ENCODE measurements at regions not wholly inside any gene's neighbourhood (a gene's known extent, or its start where the extent isn't known, plus 50 kb on each side); places are given as distances from the start of the nearest gene placed in this dataset.

DNA sequence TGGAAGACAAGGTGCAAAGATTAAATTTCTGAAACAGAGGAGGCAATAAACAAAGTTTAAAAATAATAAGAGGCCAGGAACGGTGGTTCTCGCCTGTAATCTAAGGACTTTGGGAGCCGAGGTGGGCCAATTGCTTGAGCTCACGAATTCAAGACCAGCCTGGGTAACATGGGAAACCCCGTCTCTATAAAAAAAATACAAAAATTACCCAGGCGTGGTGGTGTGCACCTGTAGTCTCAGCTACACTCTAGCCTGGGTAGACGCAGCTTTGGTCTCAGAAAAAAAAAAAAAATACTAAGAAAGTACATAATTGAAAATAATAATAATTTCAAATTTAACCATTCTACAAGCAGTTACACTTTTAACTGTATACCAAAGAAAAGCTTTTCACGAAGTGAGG, 744.6 kb upstream of the POU3F3 start:
- no peak for DNase-seq
- H3K4me3 ChIP-seq: no peak overlapping the region
- H3K4me1 ChIP-seq: no peaks in the 10 kb centered on the region
- H3K9me3 ChIP-seq: no peaks in the 10 kb centered on the region
- no peaks in the 10 kb centered on the region for H3K27me3 ChIP-seq
- no peaks in the 10 kb centered on the region for H3K36me3 ChIP-seq
- TF ChIP-seq POLR2A (IDR thresholded peaks at IDR 0.05): no peak
- no peak for TF ChIP-seq POLR2AphosphoS5 (IDR thresholded peaks at IDR 0.05)
- no peak for TF ChIP-seq EP300 (IDR thresholded peaks at IDR 0.05)
- TF ChIP-seq, protein P1, sequence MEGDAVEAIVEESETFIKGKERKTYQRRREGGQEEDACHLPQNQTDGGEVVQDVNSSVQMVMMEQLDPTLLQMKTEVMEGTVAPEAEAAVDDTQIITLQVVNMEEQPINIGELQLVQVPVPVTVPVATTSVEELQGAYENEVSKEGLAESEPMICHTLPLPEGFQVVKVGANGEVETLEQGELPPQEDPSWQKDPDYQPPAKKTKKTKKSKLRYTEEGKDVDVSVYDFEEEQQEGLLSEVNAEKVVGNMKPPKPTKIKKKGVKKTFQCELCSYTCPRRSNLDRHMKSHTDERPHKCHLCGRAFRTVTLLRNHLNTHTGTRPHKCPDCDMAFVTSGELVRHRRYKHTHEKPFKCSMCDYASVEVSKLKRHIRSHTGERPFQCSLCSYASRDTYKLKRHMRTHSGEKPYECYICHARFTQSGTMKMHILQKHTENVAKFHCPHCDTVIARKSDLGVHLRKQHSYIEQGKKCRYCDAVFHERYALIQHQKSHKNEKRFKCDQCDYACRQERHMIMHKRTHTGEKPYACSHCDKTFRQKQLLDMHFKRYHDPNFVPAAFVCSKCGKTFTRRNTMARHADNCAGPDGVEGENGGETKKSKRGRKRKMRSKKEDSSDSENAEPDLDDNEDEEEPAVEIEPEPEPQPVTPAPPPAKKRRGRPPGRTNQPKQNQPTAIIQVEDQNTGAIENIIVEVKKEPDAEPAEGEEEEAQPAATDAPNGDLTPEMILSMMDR (IDR thresholded peaks at IDR 0.05): no peak
- WGBS, 2 donors: 81 to 85% methylated on average over 8 of the region's 8 CpGs
- intact Hi-C loops (cut with DNase I): no loop called here
- no peak overlapping the region for H3K27ac ChIP-seq

DNA sequence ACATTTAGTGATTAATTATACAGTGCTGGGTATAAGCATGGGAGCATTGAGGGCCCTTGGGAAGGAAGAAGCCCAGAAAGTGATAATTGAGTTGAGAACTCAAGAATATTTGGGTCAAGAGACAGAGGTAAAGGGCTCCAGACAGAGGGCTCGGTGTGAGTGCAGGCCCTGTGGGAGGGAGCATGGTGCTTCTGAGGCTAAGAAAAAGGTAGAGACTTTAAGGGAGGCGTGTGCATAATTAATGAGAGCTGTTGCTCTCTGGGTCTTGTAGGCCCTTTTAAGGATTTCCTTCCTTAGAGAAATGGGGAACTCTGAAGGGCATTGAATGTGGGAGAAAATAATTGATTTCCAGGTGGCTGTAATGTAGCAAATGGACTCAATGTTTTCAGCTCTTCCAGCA, 735.0 kb upstream of the POU3F3 start:
- Histone ChIP-seq H3K4me3 (no peak overlapping the region), H3K27me3 (no peaks in the 10 kb centered on the region), H3K36me3 (no peaks in the 10 kb centered on the region), H3K27ac (no peak overlapping the region), H3K4me1 (no peaks in the 10 kb centered on the region), H3K9me3 (no peaks in the 10 kb centered on the region)
- 83 to 87% methylated on average over 2 of the region's 2 CpGs for WGBS, 2 donors
- DNase-seq: no peak
- TF ChIP-seq POLR2AphosphoS5 (IDR thresholded peaks at IDR 0.05): no peak
- no peak for TF ChIP-seq EP300 (IDR thresholded peaks at IDR 0.05)
- TF ChIP-seq, protein P1 (IDR thresholded peaks at IDR 0.05): no peak
- TF ChIP-seq POLR2A (IDR thresholded peaks at IDR 0.05): no peak
- intact Hi-C loops (cut with DNase I): no loop called here

DNA sequence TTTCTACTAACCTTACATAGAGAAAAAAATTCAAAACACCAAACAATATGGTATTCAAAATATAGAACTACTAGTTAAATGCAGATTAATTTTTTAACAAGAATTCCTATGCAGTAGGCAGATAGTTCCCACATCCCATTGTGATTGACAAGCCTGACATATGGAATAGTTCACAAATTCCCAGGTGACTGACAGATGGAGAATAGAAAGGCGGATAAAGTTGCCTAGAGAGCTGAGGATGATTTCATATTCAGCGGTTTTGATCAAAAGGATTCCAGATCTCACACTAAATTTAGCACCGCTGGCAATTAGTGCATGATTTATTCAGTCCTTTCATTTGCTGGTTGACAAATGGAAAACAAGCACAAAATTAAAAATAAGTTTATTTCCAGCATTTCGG, 733.7 kb upstream of the POU3F3 start:
- no peaks in the 10 kb centered on the region for H3K4me1 ChIP-seq
- no peaks in the 10 kb centered on the region for H3K27me3 ChIP-seq
- H3K9me3 ChIP-seq: no peaks in the 10 kb centered on the region
- H3K36me3 ChIP-seq: no peaks in the 10 kb centered on the region
- DNase-seq: no peak
- intact Hi-C loops (cut with DNase I): no loop called here
- H3K27ac ChIP-seq: no peak overlapping the region
- H3K4me3 ChIP-seq: no peak overlapping the region
- WGBS, 2 donors: 91% methylated on average over 4 of the region's 4 CpGs
- TF ChIP-seq, protein P1 (IDR thresholded peaks at IDR 0.05): no peak
- TF ChIP-seq POLR2A (IDR thresholded peaks at IDR 0.05) (no peak), POLR2AphosphoS5 (IDR thresholded peaks at IDR 0.05) (no peak), EP300 (IDR thresholded peaks at IDR 0.05) (no peak)

DNA sequence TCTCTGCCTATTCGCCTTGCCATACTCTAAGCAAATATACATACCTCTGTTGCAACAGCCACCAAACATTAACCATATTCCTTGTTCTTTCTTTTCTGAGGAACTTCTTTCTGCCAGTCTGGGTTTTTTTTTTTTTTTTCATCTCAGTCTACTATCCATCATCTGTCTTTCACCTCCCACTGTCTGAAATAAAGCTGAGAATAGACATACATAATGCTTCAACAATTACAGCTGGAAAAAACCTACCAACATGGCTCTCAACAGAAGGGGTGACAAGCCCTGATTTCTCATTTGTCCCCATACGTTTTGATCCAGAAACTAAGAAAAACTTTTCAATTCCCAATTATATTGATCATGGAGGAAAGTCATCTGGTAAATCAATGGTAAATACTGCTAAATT, 728.8 kb upstream of the POU3F3 start:
- no peak overlapping the region for H3K27ac ChIP-seq
- intact Hi-C loops (cut with DNase I): no loop called here
- H3K4me1 ChIP-seq: no peaks in the 10 kb centered on the region
- H3K27me3 ChIP-seq: no peaks in the 10 kb centered on the region
- peaks cover 0 to 2% (median 0%) of the 10 kb centered on the region in 4 donors for H3K9me3 ChIP-seq
- no peak overlapping the region for H3K4me3 ChIP-seq
- no peak for TF ChIP-seq POLR2A (IDR thresholded peaks at IDR 0.05)
- TF ChIP-seq, protein P1 (IDR thresholded peaks at IDR 0.05): no peak
- no peak for TF ChIP-seq EP300 (IDR thresholded peaks at IDR 0.05)
- TF ChIP-seq POLR2AphosphoS5 (IDR thresholded peaks at IDR 0.05): no peak
- DNase-seq: no peak
- H3K36me3 ChIP-seq: no peaks in the 10 kb centered on the region
- 57 to 73% methylated on average over 2 of the region's 2 CpGs for WGBS, 2 donors

DNA sequence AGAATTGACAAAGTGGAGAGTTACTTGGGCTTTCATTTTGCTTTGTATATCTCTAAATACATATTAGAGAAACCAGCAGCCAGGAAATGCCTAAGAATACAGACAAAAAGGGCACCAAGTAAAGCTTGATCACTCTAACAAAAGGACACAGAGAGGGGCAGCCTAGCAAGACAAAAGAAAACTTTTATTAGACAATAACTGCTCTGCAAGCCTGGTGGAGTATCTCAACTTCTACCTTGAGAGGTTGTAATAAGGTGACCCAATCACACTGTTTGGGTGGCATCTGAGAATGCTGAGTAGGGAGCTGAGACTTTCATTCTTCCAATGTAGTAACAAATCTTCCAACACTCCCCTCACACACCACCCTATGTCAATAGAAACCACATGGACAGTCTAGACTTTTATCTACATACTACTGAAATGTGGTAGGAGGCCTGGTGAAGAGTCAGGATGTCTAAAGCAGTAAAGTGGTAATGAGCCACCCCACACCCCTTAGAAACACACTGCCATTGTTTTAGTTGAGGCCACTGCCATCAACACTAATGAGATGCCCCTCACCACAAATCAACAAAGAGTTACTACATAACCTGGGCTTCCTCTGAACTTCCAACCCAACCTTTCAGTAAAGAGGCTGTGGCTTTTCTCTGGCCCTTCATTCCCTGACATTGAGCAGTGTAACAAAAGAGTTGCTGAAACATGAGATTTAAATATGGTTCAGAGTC, 726.7 kb upstream of the POU3F3 start:
- Histone ChIP-seq H3K9me3 (peaks cover 0 to 2% (median 0%) of the 10 kb centered on the region in 4 donors), H3K27me3 (no peaks in the 10 kb centered on the region), H3K4me1 (no peaks in the 10 kb centered on the region), H3K4me3 (no peak overlapping the region), H3K36me3 (no peaks in the 10 kb centered on the region), H3K27ac (no peak overlapping the region)
- no peak for TF ChIP-seq POLR2AphosphoS5 (IDR thresholded peaks at IDR 0.05)
- TF ChIP-seq EP300 (IDR thresholded peaks at IDR 0.05): no peak
- no peak for TF ChIP-seq POLR2A (IDR thresholded peaks at IDR 0.05)
- TF ChIP-seq, protein P1 (IDR thresholded peaks at IDR 0.05): no peak
- no peak for DNase-seq
- intact Hi-C loops (cut with DNase I): no loop called here
